Neural cell (in vitro differentiated cells): ENCODE measurements at regions not wholly inside any gene's neighbourhood (a gene's known extent, or its start where the extent isn't known, plus 50 kb on each side); places are given as distances from the start of the nearest gene placed in this dataset.

Experiments
- H2AFZ ChIP-seq: fragments of 200-600, 300-800 bp; sonication (generic), shearing (Covaris generic); 2 replicates; pipeline ENCODE4 v1.6.0; 2014; ENCODE audit warnings: low read depth, mild to moderate bottlenecking, antibody characterized with exemption, low read length, moderate library complexity
- H3F3A ChIP-seq: fragments of 200-600 bp; shearing (Covaris generic); 2 replicates; pipeline ENCODE4 v1.6.1; 2016; ENCODE audit warnings: mild to moderate bottlenecking, moderate library complexity, mixed read lengths, antibody characterized with exemption, low read length; ENCODE audit not compliant: insufficient read depth, poor library complexity, severe bottlenecking
- H3K27ac ChIP-seq: fragments of 200-600, 300-800 bp; sonication (generic), shearing (Covaris generic); 2 replicates; pipeline ENCODE4 v1.5.1; 2014; ENCODE audit warnings: mild to moderate bottlenecking, low read length, moderate library complexity
- H3K27me3 ChIP-seq: fragments of 300-800, 200-600 bp; sonication (generic), shearing (Covaris generic); 2 replicates; pipeline ENCODE4 v1.6.0; 2014; ENCODE audit warnings: mild to moderate bottlenecking, low read depth, low read length, moderate library complexity; ENCODE audit not compliant: insufficient read depth
- H3K36me3 ChIP-seq: fragments of 300-800, 200-600 bp; sonication (generic), shearing (Covaris generic); 2 replicates; pipeline ENCODE4 v1.5.1; 2014; ENCODE audit warnings: mild to moderate bottlenecking, antibody characterized with exemption, low read length, moderate library complexity; ENCODE audit not compliant: insufficient read depth
- H3K4me2 ChIP-seq: fragments of 300-800, 200-600 bp; sonication (generic), shearing (Covaris generic); 2 replicates; pipeline ENCODE4 v1.6.0; 2014; ENCODE audit warnings: mild to moderate bottlenecking, low read length
- H3K4me3 ChIP-seq: fragments of 300-800, 200-600 bp; sonication (generic), shearing (Covaris generic); 2 replicates; pipeline ENCODE4 v1.5.1; 2014; ENCODE audit warnings: mild to moderate bottlenecking, low read length, moderate library complexity
- H3K79me2 ChIP-seq: fragments of 200-600 bp; shearing (Covaris generic); replicated peaks from 2 replicates; pipeline ENCODE4 v1.6.0; 2014; ENCODE audit warnings: mild to moderate bottlenecking, low read length, moderate library complexity; ENCODE audit not compliant: insufficient read depth
- H3K9ac ChIP-seq: fragments of 300-800, 200-600 bp; sonication (generic), shearing (Covaris generic); 2 replicates; pipeline ENCODE4 v1.6.1; 2016; ENCODE audit warnings: mild to moderate bottlenecking, low read length, mixed read lengths
- H3K9me2 ChIP-seq: fragments of 200-600 bp; shearing (Covaris generic); 2 replicates; pipeline ENCODE4 v1.6.1; 2016; ENCODE audit warnings: mild to moderate bottlenecking, low read length, mixed read lengths; ENCODE audit not compliant: insufficient read depth
- H3K9me3 ChIP-seq: fragments of 200-600, 300-800 bp; sonication (generic), shearing (Covaris generic); 2 replicates; pipeline ENCODE4 v1.6.1; 2016; ENCODE audit warnings: mild to moderate bottlenecking, mixed run types, low read length, moderate library complexity, mixed read lengths
- H4K20me1 ChIP-seq: fragments of 200-600 bp; shearing (Covaris generic); 2 replicates; pipeline ENCODE4 v1.6.1; 2016; ENCODE audit warnings: mild to moderate bottlenecking, mixed run types; ENCODE audit not compliant: insufficient read depth
- CTCF ChIP-seq: fragments of 450-650 bp; IDR thresholded peaks from 2 replicates; pipeline ENCODE4 v1.5.1; 2014; ENCODE audit warnings: antibody characterized with exemption, mild to moderate bottlenecking, moderate library complexity; ENCODE audit not compliant: poor library complexity, severe bottlenecking
- EP300 ChIP-seq: fragments of 450-650 bp; conservative IDR thresholded peaks from 2 replicates; pipeline ENCODE4 v1.6.1; 2014; ENCODE audit warnings: antibody characterized with exemption, mild to moderate bottlenecking, moderate library complexity; ENCODE audit not compliant: poor library complexity, severe bottlenecking
- EZH2 ChIP-seq: fragments of 200-600, 300-800 bp; shearing (Covaris generic), sonication (generic); IDR thresholded peaks from 2 replicates; pipeline ENCODE4 v1.6.1; 2014; ENCODE audit warnings: antibody characterized with exemption, low read length, borderline replicate concordance, mild to moderate bottlenecking; ENCODE audit not compliant: insufficient read depth, poor library complexity, severe bottlenecking
- MXI1 ChIP-seq: fragments of 450-650 bp; conservative IDR thresholded peaks from 2 replicates; pipeline ENCODE4 v1.6.1; 2014; ENCODE audit warnings: antibody characterized with exemption, mild to moderate bottlenecking; ENCODE audit not compliant: poor library complexity, severe bottlenecking
- POLR2AphosphoS5 ChIP-seq: IDR thresholded peaks from 2 replicates; pipeline ENCODE4 v1.6.1; 2012
- RAD21 ChIP-seq: fragments of 450-650 bp; conservative IDR thresholded peaks from 2 replicates; pipeline ENCODE4 v1.6.1; 2014; ENCODE audit warnings: antibody characterized with exemption, mild to moderate bottlenecking, moderate library complexity
- REST ChIP-seq: IDR thresholded peaks from 2 replicates; pipeline ENCODE4 v1.6.1; 2012; ENCODE audit warnings: borderline replicate concordance
- SMC3 ChIP-seq: fragments of 450-650 bp; conservative IDR thresholded peaks from 2 replicates; pipeline ENCODE4 v1.6.1; 2014; ENCODE audit warnings: antibody characterized with exemption, mild to moderate bottlenecking, moderate library complexity; ENCODE audit not compliant: poor library complexity
- TAF1 ChIP-seq: IDR thresholded peaks from 2 replicates; pipeline ENCODE4 v1.6.1; 2012; ENCODE audit warnings: low read depth

- Histone ChIP-seq H3K79me2 (no peaks in the 10 kb centered on the region), H3K36me3 (no peaks in the 10 kb centered on the region), H3F3A (no peaks in the 10 kb centered on the region), H2AFZ (no peak overlapping the region), H3K9ac (no peak overlapping the region), H3K4me2 (no peak overlapping the region), H3K4me3 (no peak overlapping the region), H3K9me2 (no peaks in the 10 kb centered on the region), H3K27ac (no peak overlapping the region), H4K20me1 (no peaks in the 10 kb centered on the region), H3K9me3 (no peaks in the 10 kb centered on the region), H3K27me3 (no peaks in the 10 kb centered on the region)
- TF ChIP-seq SMC3 (no peak), RAD21 (no peak), EZH2 (no peak), REST (no peak), EP300 (no peak), TAF1 (no peak), MXI1 (no peak), POLR2AphosphoS5 (no peak)
Observed at GRCh38 chr6:84504025-84504424, 260.4 kb downstream of the TBX18 start.

GRCh38 chr6:84501315-84501714 lies 263.1 kb downstream of the TBX18 start:
- TF ChIP-seq RAD21, result no peak
- TF ChIP-seq MXI1, result no peak
- no peak for TF ChIP-seq EZH2
- no peak for TF ChIP-seq CTCF
- no peak for TF ChIP-seq REST
- no peak for TF ChIP-seq TAF1
- no peak for TF ChIP-seq SMC3
- TF ChIP-seq EP300, result no peak
- TF ChIP-seq POLR2AphosphoS5, result no peak
- Histone ChIP-seq H3K4me3 (no peak overlapping the region), H3K27ac (no peak overlapping the region)

More at GRCh38 chr6:84501315-84501714, 263.1 kb downstream of the TBX18 start:
- Histone ChIP-seq H3K79me2 (no peaks in the 10 kb centered on the region), H3K27me3 (no peaks in the 10 kb centered on the region), H3K36me3 (no peaks in the 10 kb centered on the region), H2AFZ (no peak overlapping the region), H3F3A (no peaks in the 10 kb centered on the region), H3K9me2 (no peaks in the 10 kb centered on the region), H3K4me2 (no peak overlapping the region), H4K20me1 (no peaks in the 10 kb centered on the region), H3K9ac (no peak overlapping the region), H3K9me3 (no peaks in the 10 kb centered on the region)
